IPS DF 6.9 (cell line): ENCODE measurements at regions not wholly inside any gene's neighbourhood (a gene's known extent, or its start where the extent isn't known, plus 50 kb on each side); places are given as distances from the start of the nearest gene placed in this dataset.

Source experiments
- DNase-seq: peaks from one replicate; pipeline ENCODE4 v3.0.0-alpha.2; 2013; ENCODE audit warnings: low read depth, low spot score
- H3K27ac ChIP-seq: one replicate; pipeline ENCODE4 v1.5.1; 2013; ENCODE audit warnings: low read length, control low read depth
- H3K27me3 ChIP-seq: 2 replicates; pipeline ENCODE4 v1.6.1; 2013; ENCODE audit warnings: mild to moderate bottlenecking, low read length; ENCODE audit not compliant: control insufficient read depth, insufficient read depth
- H3K36me3 ChIP-seq: 2 replicates; pipeline ENCODE4 v1.6.1; 2013; ENCODE audit warnings: low read length; ENCODE audit not compliant: control insufficient read depth, insufficient read depth
- H3K4me1 ChIP-seq: 2 replicates; pipeline ENCODE4 v1.6.1; 2013; ENCODE audit warnings: low read length; ENCODE audit not compliant: control insufficient read depth, insufficient read depth
- H3K4me3 ChIP-seq: 2 replicates; pipeline ENCODE4 v1.5.1; 2013; ENCODE audit warnings: mild to moderate bottlenecking, low read length
- H3K9me3 ChIP-seq: 2 replicates; pipeline ENCODE4 v1.6.1; 2013; ENCODE audit warnings: low read length, inconsistent platforms; ENCODE audit not compliant: control insufficient read depth, insufficient read depth
- WGBS: extraction: QIAGEN DNeasy Blood & Tissue Kit; methylation state at CpG from one replicate; pipeline ENCODE4 v1.1.7; 2013; ENCODE audit warnings: mixed read lengths, missing lambda C conversion rate; ENCODE audit not compliant: insufficient read length, insufficient coverage; 5-methylcytosine and 5-hydroxymethylcytosine counted together

- Histone ChIP-seq H3K27me3 (no peaks in the 10 kb centered on the region), H3K4me1 (no peaks in the 10 kb centered on the region)
Observed at GRCh38 chr6:56393615-56394612, 146.5 kb upstream of the COL21A1 start.

GRCh38 chr6:56388415-56388755 is 141.0 kb upstream of the COL21A1 start:
- Histone ChIP-seq H3K27me3 (no peaks in the 10 kb centered on the region), H3K27ac (no peak overlapping the region), H3K36me3 (no peaks in the 10 kb centered on the region), H3K4me1 (no peaks in the 10 kb centered on the region), H3K4me3 (no peak overlapping the region), H3K9me3 (no peaks in the 10 kb centered on the region)
- no peak for DNase-seq

More at GRCh38 chr6:56393615-56394612, 146.5 kb upstream of the COL21A1 start:
- Histone ChIP-seq H3K9me3 (no peaks in the 10 kb centered on the region), H3K4me3 (no peak overlapping the region), H3K36me3 (no peaks in the 10 kb centered on the region), H3K27ac (no peak overlapping the region)
- no peak for DNase-seq
- WGBS, result no CpG with 5 or more reads among the region's 13 CpGs

GRCh38 chr6:56387621-56388414 is 140.4 kb upstream of the COL21A1 start:
- H3K4me3 ChIP-seq, result no peak overlapping the region
- H3K36me3 ChIP-seq, result no peaks in the 10 kb centered on the region
- H3K27me3 ChIP-seq, result no peaks in the 10 kb centered on the region
- no peak for DNase-seq
- no CpG with 5 or more reads among the region's 2 CpGs for WGBS
- no peak overlapping the region for H3K27ac ChIP-seq
- H3K4me1 ChIP-seq, result no peaks in the 10 kb centered on the region
- no peaks in the 10 kb centered on the region for H3K9me3 ChIP-seq

GRCh38 chr6:56386717-56387116 is 139.3 kb upstream of the COL21A1 start:
- Histone ChIP-seq H3K4me1 (no peaks in the 10 kb centered on the region), H3K9me3 (no peaks in the 10 kb centered on the region)
- no CpG with 5 or more reads among the region's 1 CpG for WGBS

GRCh38 chr6:56385981-56386593 is 138.7 kb upstream of the COL21A1 start:
- Histone ChIP-seq H3K27ac (no peak overlapping the region), H3K4me3 (no peak overlapping the region), H3K9me3 (no peaks in the 10 kb centered on the region), H3K4me1 (no peaks in the 10 kb centered on the region), H3K36me3 (no peaks in the 10 kb centered on the region), H3K27me3 (no peaks in the 10 kb centered on the region)
- WGBS, result no CpG with 5 or more reads among the region's 6 CpGs
- DNase-seq, result no peak

More at GRCh38 chr6:56386717-56387116, 139.3 kb upstream of the COL21A1 start:
- Histone ChIP-seq H3K27me3 (no peaks in the 10 kb centered on the region), H3K27ac (no peak overlapping the region), H3K4me3 (no peak overlapping the region), H3K36me3 (no peaks in the 10 kb centered on the region)
- no peak for DNase-seq

- no peak overlapping the region for H3K27ac ChIP-seq
- H3K36me3 ChIP-seq, result no peaks in the 10 kb centered on the region
Observed at GRCh38 chr6:56383160-56383559, 135.8 kb upstream of the COL21A1 start.

GRCh38 chr6:56382416-56382940 is 135.1 kb upstream of the COL21A1 start:
- no peaks in the 10 kb centered on the region for H3K4me1 ChIP-seq
- no peaks in the 10 kb centered on the region for H3K36me3 ChIP-seq
- H3K9me3 ChIP-seq, result no peaks in the 10 kb centered on the region
- H3K27me3 ChIP-seq, result no peaks in the 10 kb centered on the region
- H3K4me3 ChIP-seq, result no peak overlapping the region
- no peak overlapping the region for H3K27ac ChIP-seq
- no peak for DNase-seq

More at GRCh38 chr6:56383160-56383559, 135.8 kb upstream of the COL21A1 start:
- H3K4me1 ChIP-seq, result no peaks in the 10 kb centered on the region
- no CpG with 5 or more reads among the region's 1 CpG for WGBS
- H3K27me3 ChIP-seq, result no peaks in the 10 kb centered on the region
- no peaks in the 10 kb centered on the region for H3K9me3 ChIP-seq
- DNase-seq, result no peak
- H3K4me3 ChIP-seq, result no peak overlapping the region

GRCh38 chr6:56381801-56382251 is 134.4 kb upstream of the COL21A1 start:
- no peaks in the 10 kb centered on the region for H3K4me1 ChIP-seq
- H3K9me3 ChIP-seq, result no peaks in the 10 kb centered on the region
- WGBS, result no CpG with 5 or more reads among the region's 4 CpGs
- H3K36me3 ChIP-seq, result no peaks in the 10 kb centered on the region
- H3K4me3 ChIP-seq, result no peak overlapping the region
- no peak overlapping the region for H3K27ac ChIP-seq
- H3K27me3 ChIP-seq, result no peaks in the 10 kb centered on the region
- DNase-seq, result no peak

- no peaks in the 10 kb centered on the region for H3K4me1 ChIP-seq
- no peaks in the 10 kb centered on the region for H3K36me3 ChIP-seq
- WGBS, result no CpG with 5 or more reads among the region's 1 CpG
- no peak overlapping the region for H3K27ac ChIP-seq
- DNase-seq, result no peak
- H3K27me3 ChIP-seq, result no peaks in the 10 kb centered on the region
- H3K4me3 ChIP-seq, result no peak overlapping the region
- no peaks in the 10 kb centered on the region for H3K9me3 ChIP-seq
Observed at GRCh38 chr6:56380476-56380875, 133.1 kb upstream of the COL21A1 start.

- Histone ChIP-seq H3K27ac (no peak overlapping the region), H3K9me3 (no peaks in the 10 kb centered on the region), H3K4me1 (no peaks in the 10 kb centered on the region), H3K4me3 (no peak overlapping the region), H3K36me3 (no peaks in the 10 kb centered on the region), H3K27me3 (no peaks in the 10 kb centered on the region)
- no peak for DNase-seq
- WGBS, result no CpG with 5 or more reads among the region's 7 CpGs
Observed at GRCh38 chr6:56378966-56379585, 131.7 kb upstream of the COL21A1 start.
